Urinary bladder (tissue), 3 donors: ENCODE measurements at regions not wholly inside any gene's neighbourhood (a gene's known extent, or its start where the extent isn't known, plus 50 kb on each side); places are given as distances from the start of the nearest gene placed in this dataset.

Source experiments
- DNase-seq: peaks from one replicate; pipeline ENCODE4 v3.0.0-alpha.2; 2015; ENCODE audit errors: extremely low spot score
- H3K27ac ChIP-seq: one replicate; pipeline ENCODE4 v1.5.1; 2013; ENCODE audit warnings: low read depth, mild to moderate bottlenecking, moderate library complexity
- H3K36me3 ChIP-seq: one replicate; pipeline ENCODE4 v1.6.1; 2013; ENCODE audit warnings: mild to moderate bottlenecking, moderate library complexity; ENCODE audit not compliant: insufficient read depth
- H3K4me1 ChIP-seq: one replicate; pipeline ENCODE4 v1.6.1; 2013; ENCODE audit warnings: mild to moderate bottlenecking, moderate library complexity; ENCODE audit not compliant: insufficient read depth
- H3K4me3 ChIP-seq: one replicate; pipeline ENCODE4 v1.5.1; 2013; ENCODE audit warnings: low read depth, low read length
- WGBS: extraction: QIAGEN DNeasy Blood & Tissue Kit; methylation state at CpG from one replicate; pipeline ENCODE4 v1.1.7; 2013; 5-methylcytosine and 5-hydroxymethylcytosine counted together
- donor health status: healthy with polysubstance abuse.
- donor health status: healthy.

- Histone ChIP-seq H3K4me3 (no peak overlapping the region), H3K4me1 (no peaks in the 10 kb centered on the region), H3K36me3 (no peaks in the 10 kb centered on the region), H3K27ac (no peak overlapping the region)
- DNase-seq, result no peak
- 51% methylated on average over 3 of the region's 3 CpGs for WGBS
These were observed 65.5 kb downstream of the ANKRD60 start for GRCh38 chr20:58162986-58163385.

- H3K27ac ChIP-seq, result no peak overlapping the region
- WGBS, result 96% methylated on average over 2 of the region's 2 CpGs
- no peaks in the 10 kb centered on the region for H3K36me3 ChIP-seq
- no peak for DNase-seq
- no peaks in the 10 kb centered on the region for H3K4me1 ChIP-seq
- no peak overlapping the region for H3K4me3 ChIP-seq
These were observed 67.3 kb downstream of the ANKRD60 start for GRCh38 chr20:58161192-58161591.

GRCh38 chr20:58160451-58161061 lies 67.9 kb downstream of the ANKRD60 start:
- no peaks in the 10 kb centered on the region for H3K36me3 ChIP-seq
- H3K27ac ChIP-seq, result no peak overlapping the region

GRCh38 chr20:58155148-58155925 lies 73.1 kb downstream of the ANKRD60 start:
- H3K27ac ChIP-seq, result no peak overlapping the region
- WGBS, result 74% methylated on average over 13 of the region's 13 CpGs
- no peaks in the 10 kb centered on the region for H3K36me3 ChIP-seq
- H3K4me3 ChIP-seq, result no peak overlapping the region
- H3K4me1 ChIP-seq, result no peaks in the 10 kb centered on the region
- DNase-seq, result no peak

More at GRCh38 chr20:58160451-58161061, 67.9 kb downstream of the ANKRD60 start:
- 67% methylated on average over 17 of the region's 17 CpGs for WGBS
- Histone ChIP-seq H3K4me1 (no peaks in the 10 kb centered on the region), H3K4me3 (no peak overlapping the region)
- DNase-seq, result no peak

- H3K4me1 ChIP-seq, result no peaks in the 10 kb centered on the region
- WGBS, result 88% methylated on average over 1 of the region's 1 CpG
- H3K4me3 ChIP-seq, result no peak overlapping the region
- DNase-seq, result no peak
- no peaks in the 10 kb centered on the region for H3K36me3 ChIP-seq
- H3K27ac ChIP-seq, result no peak overlapping the region
These were observed 74.3 kb downstream of the ANKRD60 start for GRCh38 chr20:58154113-58154512.

- no peaks in the 10 kb centered on the region for H3K4me1 ChIP-seq
- H3K36me3 ChIP-seq, result no peaks in the 10 kb centered on the region
- H3K27ac ChIP-seq, result no peak overlapping the region
- DNase-seq, result no peak
- no peak overlapping the region for H3K4me3 ChIP-seq
- WGBS, result 64% methylated on average over 11 of the region's 11 CpGs
These were observed 75.3 kb downstream of the ANKRD60 start for GRCh38 chr20:58153121-58153520.

- H3K4me3 ChIP-seq, result no peak overlapping the region
- WGBS, result 20% methylated on average over 31 of the region's 31 CpGs
- no peak for DNase-seq
- no peak overlapping the region for H3K27ac ChIP-seq
- H3K36me3 ChIP-seq, result no peaks in the 10 kb centered on the region
- H3K4me1 ChIP-seq, result no peaks in the 10 kb centered on the region
These were observed 77.7 kb downstream of the ANKRD60 start for GRCh38 chr20:58150772-58151171.

GRCh38 chr20:58149437-58150091 lies 78.9 kb downstream of the ANKRD60 start:
- DNase-seq, result no peak
- Histone ChIP-seq H3K36me3 (no peaks in the 10 kb centered on the region), H3K4me3 (no peak overlapping the region), H3K4me1 (no peaks in the 10 kb centered on the region), H3K27ac (no peak overlapping the region)
- 72% methylated on average over 5 of the region's 5 CpGs for WGBS

- DNase-seq, result no peak
- Histone ChIP-seq H3K4me3 (no peak overlapping the region), H3K36me3 (no peaks in the 10 kb centered on the region), H3K4me1 (no peaks in the 10 kb centered on the region), H3K27ac (no peak overlapping the region)
- WGBS, result 71% methylated on average over 8 of the region's 8 CpGs
These were observed 79.6 kb downstream of the ANKRD60 start for GRCh38 chr20:58148891-58149290.

GRCh38 chr20:58147628-58148370 lies 80.7 kb downstream of the ANKRD60 start:
- H3K4me1 ChIP-seq, result no peaks in the 10 kb centered on the region
- WGBS, result 84% methylated on average over 10 of the region's 10 CpGs
- no peak for DNase-seq
- H3K27ac ChIP-seq, result no peak overlapping the region
- no peak overlapping the region for H3K4me3 ChIP-seq
- no peaks in the 10 kb centered on the region for H3K36me3 ChIP-seq

- Histone ChIP-seq H3K27ac (no peak overlapping the region), H3K36me3 (no peaks in the 10 kb centered on the region), H3K4me3 (no peak overlapping the region), H3K4me1 (no peaks in the 10 kb centered on the region)
- WGBS, result 90% methylated on average over 11 of the region's 11 CpGs
- no peak for DNase-seq
These were observed 81.7 kb downstream of the ANKRD60 start for GRCh38 chr20:58146746-58147140.

- H3K4me1 ChIP-seq, result no peaks in the 10 kb centered on the region
- no peak for DNase-seq
- no peak overlapping the region for H3K27ac ChIP-seq
- no peak overlapping the region for H3K4me3 ChIP-seq
- 45% methylated on average over 8 of the region's 8 CpGs for WGBS
- H3K36me3 ChIP-seq, result no peaks in the 10 kb centered on the region
These were observed 82.2 kb downstream of the ANKRD60 start for GRCh38 chr20:58146081-58146745.

- DNase-seq, result no peak
- 89% methylated on average over 6 of the region's 6 CpGs for WGBS
- Histone ChIP-seq H3K36me3 (no peaks in the 10 kb centered on the region), H3K4me3 (no peak overlapping the region), H3K27ac (no peak overlapping the region), H3K4me1 (no peaks in the 10 kb centered on the region)
These were observed 82.9 kb downstream of the ANKRD60 start for GRCh38 chr20:58145506-58146080.
